Peyer's patch (tissue), 4 donors: ENCODE measurements at regions not wholly inside any gene's neighbourhood (a gene's known extent, or its start where the extent isn't known, plus 50 kb on each side); places are given as distances from the start of the nearest gene placed in this dataset.
A peak's percentile ranks its signal among the peaks of the same experiment; 100 is the strongest.
"Not testable (repeated sequence)": the region's sequence is repeated elsewhere in the genome, so short reads cannot be mapped to it uniquely, and the experiment has no call there.

ENCODE experiments used
- DNase-seq, 3 donors: peaks; one replicate each; pipeline ENCODE4 v3.0.0-alpha.2; 2017 to 2019
- H3K27ac ChIP-seq, 4 donors: fragments of 200-600 bp; sonication (generic); one replicate each; pipeline ENCODE4 v1.5.1; 2016 to 2019
- H3K27me3 ChIP-seq, 2 donors: fragments of 200-600 bp; sonication (generic); one replicate each; pipeline ENCODE4 v1.5.1; 2019
- H3K36me3 ChIP-seq, 3 donors: fragments of 200-600 bp; sonication (generic); one replicate each; pipeline ENCODE4 v1.5.1; 2016 to 2019
- H3K4me1 ChIP-seq, 4 donors: fragments of 200-600 bp; sonication (generic); one replicate each; pipeline ENCODE4 v1.5.1; 2016 to 2019
- H3K4me3 ChIP-seq, 4 donors: fragments of 200-600 bp; sonication (generic); 1 replicate in 3 of 4; 2 replicates in 1 of 4; pipeline ENCODE4 v1.5.1; 2016 to 2019; ENCODE audit warnings: mild to moderate bottlenecking in 1 of 4
- H3K9me3 ChIP-seq, 4 donors: fragments of 200-600 bp; sonication (generic); one replicate each; pipeline ENCODE4 v1.5.1; 2016 to 2019; ENCODE audit warnings: mild to moderate bottlenecking in 1 of 4

DNA sequence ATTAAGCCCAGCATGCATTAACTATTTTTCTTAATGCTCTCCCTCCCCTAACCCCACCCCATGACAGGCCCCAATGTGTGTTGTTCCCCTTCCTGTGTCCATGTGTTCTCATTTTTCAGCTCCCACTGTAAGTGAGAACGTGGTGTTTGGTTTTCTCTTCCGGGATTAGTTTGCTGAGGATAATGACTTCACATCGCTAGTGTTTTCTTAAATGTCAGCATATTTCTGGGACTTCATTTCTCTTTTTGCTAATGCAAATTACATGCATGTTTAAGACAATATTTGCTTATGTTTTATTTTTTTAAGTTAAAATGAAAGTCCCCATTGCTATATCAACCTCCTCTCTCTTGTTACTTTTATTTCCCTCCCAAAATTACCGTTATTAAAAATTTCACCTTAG lies 733.3 kb upstream of the DEFB115 start:
- H3K36me3 ChIP-seq, H3K4me1 ChIP-seq, H3K27ac ChIP-seq, H3K4me3 ChIP-seq, H3K9me3 ChIP-seq, H3K27me3 ChIP-seq, DNase-seq: not testable (repeated sequence)

DNA sequence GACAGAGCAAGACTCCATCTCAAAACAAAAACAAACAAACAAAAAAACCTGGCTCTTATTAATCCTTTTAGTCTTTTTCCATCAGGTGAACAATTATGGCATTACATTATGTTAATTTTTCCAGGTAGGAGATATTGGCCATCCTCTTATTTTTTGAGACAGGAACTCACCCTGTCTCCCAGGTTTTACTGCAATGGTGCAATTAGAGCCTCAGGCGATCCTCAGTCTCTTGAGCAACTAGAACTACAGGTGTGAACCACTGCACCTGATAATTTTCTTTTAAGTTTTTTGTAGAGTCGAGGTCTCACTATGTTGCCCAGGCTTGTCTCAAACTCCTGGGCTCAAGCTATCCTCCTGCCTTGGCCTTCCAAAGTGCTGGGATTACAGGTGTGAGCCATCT lies 732.7 kb upstream of the DEFB115 start:
- not testable (repeated sequence) for H3K36me3 ChIP-seq, H3K4me1 ChIP-seq, H3K4me3 ChIP-seq, H3K27ac ChIP-seq, DNase-seq, H3K9me3 ChIP-seq, H3K27me3 ChIP-seq

DNA sequence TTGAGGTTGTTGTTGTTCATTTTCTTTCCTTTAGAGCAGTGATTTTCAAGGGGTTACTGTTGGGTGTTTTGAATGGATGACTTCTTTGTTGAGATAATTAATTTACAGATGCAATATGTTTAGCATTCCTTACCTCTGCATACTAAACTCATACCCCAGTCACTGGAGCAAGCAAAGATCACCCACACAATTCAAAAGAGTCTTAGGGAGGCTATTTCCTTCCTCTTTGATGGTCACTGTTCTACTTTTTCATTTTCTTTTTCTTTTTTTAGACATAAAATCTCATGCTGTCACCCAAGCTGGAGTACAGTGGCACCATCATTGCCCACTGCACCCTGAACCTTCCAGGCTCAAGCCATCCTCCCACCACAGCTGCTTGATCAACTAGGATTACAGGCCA lies 723.8 kb upstream of the DEFB115 start:
- not testable (repeated sequence) for H3K4me3 ChIP-seq, H3K27ac ChIP-seq, H3K27me3 ChIP-seq, H3K36me3 ChIP-seq, DNase-seq, H3K4me1 ChIP-seq, H3K9me3 ChIP-seq

DNA sequence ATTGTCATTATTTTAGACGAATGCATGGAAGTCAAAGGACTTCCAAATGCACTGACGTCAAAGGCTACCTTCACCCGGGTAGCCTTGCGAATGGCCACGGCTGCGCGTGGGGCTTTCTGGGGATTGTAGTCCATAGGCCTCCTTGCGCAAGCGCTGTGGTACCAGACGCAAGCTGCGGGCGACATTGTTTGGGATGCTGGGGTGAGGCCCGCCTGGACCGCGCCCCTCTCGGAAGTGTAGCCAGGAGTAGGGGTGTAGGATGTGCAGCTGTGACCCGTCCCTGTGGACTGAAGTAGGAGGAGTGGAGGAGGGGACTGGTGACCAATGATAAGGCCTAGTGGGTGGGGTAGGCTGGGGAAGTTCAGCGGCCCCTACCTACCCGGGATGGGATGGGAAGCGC lies 720.0 kb upstream of the DEFB115 start:
- H3K36me3 ChIP-seq, DNase-seq, H3K4me1 ChIP-seq, H3K4me3 ChIP-seq, H3K27me3 ChIP-seq, H3K27ac ChIP-seq, H3K9me3 ChIP-seq: not testable (repeated sequence)

DNA sequence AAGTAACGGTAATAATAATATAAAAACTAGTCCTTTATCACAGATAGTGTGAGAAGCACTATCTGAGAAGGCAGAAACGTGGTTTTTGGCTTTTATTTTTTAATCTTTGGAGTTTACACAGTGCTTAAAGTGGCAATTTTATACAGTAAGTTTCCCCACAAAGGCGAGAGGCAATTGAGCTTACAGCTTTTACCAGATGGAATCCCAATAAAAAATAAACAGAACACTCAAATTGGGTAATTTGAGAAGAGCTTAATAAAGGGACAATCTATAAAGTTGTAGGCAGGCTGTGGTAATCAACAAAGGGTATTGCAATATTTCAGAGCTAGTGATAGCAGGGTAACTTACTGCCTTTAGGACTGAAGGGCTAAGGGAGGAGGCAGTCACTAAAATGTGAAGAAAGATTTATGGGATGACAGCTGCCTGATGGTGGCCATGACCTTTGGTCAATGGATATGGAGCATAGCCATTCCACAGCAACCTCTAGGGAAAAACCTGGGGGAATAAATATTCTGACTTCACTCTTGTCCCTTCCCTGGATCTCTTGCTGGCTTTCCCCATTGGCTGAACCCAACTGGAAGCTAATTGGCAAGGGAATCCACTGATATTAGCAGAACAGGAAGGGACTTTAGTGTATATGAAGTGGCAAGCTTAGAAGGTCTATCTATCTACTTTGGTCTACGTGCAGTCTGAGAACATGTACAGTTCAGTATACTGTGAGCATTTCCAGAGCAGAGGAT lies 717.0 kb upstream of the DEFB115 start:
- not testable (repeated sequence) for DNase-seq, H3K9me3 ChIP-seq, H3K27me3 ChIP-seq, H3K36me3 ChIP-seq, H3K4me1 ChIP-seq, H3K27ac ChIP-seq, H3K4me3 ChIP-seq

DNA sequence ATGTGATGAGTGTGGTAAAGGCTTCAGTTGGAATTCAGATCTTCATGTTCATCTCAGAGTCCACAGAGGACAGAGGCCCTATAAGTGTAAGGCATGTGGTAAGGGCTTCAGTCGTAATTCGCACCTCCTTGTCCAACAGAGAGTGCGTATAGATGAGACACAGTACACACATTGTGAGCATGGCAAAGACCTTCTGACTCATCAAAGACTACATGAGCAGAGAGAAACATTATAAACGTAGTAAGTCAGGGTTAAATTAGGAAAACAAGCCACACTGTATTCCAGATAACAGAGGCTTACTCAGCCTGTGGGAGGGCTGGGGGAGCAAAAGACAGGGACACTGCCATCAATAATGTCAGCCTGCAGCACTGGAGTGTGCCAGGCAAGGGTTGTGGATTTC lies 706.2 kb upstream of the DEFB115 start:
- H3K27ac ChIP-seq, H3K36me3 ChIP-seq, H3K9me3 ChIP-seq, H3K4me1 ChIP-seq, DNase-seq, H3K4me3 ChIP-seq, H3K27me3 ChIP-seq: not testable (repeated sequence)

DNA sequence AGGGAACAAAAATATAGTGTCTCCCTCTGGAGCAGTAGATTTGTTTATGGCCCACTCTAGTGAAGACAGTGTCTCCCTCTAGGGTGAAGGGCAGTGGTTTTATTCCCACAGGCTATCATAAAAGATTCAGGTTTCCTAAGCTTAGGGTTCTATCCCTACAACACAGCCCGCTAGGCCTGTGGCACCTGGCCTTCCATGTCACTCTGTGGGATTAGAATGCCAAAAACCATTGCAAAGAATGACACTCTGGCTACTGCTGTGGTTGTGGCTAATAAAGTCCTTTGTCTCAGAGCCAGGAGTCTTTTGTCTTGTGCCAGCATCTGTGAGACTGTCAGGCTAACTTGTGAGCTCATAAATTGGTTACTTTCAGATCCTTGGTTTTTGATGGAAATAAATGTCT lies 700.7 kb upstream of the DEFB115 start:
- H3K27ac ChIP-seq, H3K27me3 ChIP-seq, DNase-seq, H3K4me3 ChIP-seq, H3K36me3 ChIP-seq, H3K9me3 ChIP-seq, H3K4me1 ChIP-seq: not testable (repeated sequence)

DNA sequence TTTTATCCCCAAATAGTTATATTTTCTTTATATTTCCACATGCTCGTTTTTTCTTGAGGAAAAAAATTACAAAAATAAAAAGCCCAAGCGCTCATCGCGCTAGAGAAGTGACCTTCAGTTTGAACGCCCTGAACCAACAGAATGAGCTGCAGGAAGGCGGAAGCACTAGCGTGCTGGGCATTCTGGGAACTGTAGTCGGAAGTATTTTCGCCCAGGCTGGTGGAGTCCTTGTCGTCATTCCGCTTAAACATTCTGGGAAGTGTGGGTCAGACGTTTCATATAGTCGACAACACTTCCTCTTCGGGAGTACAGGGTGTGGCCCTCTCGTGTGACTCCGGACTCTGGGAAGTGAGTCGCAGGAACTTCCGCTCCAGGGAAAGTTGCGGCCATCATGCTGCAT lies 692.4 kb upstream of the DEFB115 start:
- not testable (repeated sequence) for H3K27ac ChIP-seq, DNase-seq, H3K36me3 ChIP-seq, H3K27me3 ChIP-seq, H3K9me3 ChIP-seq, H3K4me1 ChIP-seq, H3K4me3 ChIP-seq

DNA sequence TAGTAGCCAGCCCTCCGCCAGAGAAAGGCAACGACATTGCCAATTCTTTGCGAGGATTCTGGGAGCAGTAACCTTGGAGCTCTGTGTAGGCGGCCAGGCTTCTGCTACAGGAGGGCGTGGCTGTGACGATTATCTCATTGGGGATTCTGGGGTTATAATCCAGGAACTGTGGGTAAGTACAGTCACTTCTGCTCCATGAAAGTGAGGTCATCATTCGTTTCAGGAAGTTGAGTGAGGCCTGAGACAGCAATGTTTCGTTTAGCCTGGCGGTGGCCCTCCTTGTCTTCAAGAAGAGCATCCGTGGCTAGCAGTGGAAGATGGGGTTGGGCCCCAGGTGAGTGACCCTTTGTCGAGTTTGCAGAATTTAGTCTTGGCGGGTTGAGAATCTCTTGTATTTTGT lies 687.6 kb upstream of the DEFB115 start:
- not testable (repeated sequence) for H3K4me1 ChIP-seq, H3K36me3 ChIP-seq, DNase-seq, H3K27ac ChIP-seq, H3K27me3 ChIP-seq, H3K4me3 ChIP-seq, H3K9me3 ChIP-seq

DNA sequence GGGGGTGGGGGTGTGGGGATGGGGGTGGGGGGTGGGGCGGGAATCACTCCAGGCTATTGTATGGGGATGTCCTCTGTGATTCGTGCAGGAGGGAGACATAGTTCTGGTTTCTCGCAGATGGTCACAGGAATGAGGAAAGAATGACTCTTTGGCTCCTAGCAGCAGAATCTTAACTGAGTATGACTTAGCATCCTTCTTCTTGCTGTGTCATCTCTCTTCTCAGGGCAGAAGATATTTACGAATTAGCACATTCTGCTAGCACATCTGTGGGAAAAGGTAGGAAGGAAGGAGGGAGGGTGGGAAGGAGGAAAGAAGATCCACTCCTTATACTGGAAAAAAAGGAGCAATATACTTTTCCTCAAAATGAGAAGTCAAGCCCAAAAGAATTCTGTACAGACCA lies 686.8 kb upstream of the DEFB115 start:
- not testable (repeated sequence) for H3K27me3 ChIP-seq, H3K4me3 ChIP-seq, H3K36me3 ChIP-seq, H3K27ac ChIP-seq, H3K4me1 ChIP-seq, H3K9me3 ChIP-seq, DNase-seq

DNA sequence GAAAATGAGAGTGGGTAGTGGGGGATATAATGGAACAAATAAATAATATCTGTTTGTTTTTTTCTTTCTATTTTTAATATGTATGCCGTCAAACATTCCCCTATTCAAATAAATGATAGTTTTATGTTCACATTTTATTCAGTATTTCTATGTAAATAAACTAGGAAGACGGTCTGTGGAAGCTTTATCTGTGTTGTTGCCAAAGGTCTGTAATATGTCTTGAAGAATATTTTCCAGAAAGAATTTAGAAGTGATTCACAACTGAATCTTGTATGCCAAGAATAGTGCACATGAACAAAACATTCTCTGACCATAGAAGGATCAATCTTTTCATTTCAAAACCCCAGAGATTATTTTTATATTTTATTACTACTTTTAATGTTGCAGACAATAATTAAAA lies 683.1 kb upstream of the DEFB115 start:
- H3K36me3 ChIP-seq, H3K4me1 ChIP-seq, H3K27ac ChIP-seq, H3K9me3 ChIP-seq, H3K4me3 ChIP-seq, H3K27me3 ChIP-seq, DNase-seq: not testable (repeated sequence)

DNA sequence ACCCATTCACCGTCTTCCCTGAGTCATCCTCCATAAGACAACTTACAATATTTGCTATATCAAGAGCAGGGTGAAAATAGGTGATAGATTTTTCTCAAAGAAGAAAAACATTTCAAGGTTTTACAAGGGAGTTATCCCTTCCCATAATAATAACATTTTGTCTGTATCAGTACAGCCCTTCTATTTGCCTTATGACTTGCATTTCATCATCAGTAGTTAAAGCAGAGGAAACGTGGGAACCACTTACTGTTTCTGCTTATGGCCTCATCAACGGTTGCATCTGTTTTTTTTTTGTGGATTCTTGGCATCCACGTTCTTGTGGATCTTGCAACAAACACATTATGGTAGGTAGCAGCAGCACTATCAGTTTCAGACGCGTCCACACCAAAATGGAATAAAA lies 678.4 kb upstream of the DEFB115 start:
- not testable (repeated sequence) for H3K9me3 ChIP-seq, H3K36me3 ChIP-seq, H3K27me3 ChIP-seq, H3K4me1 ChIP-seq, DNase-seq
- H3K27ac ChIP-seq = peak overlapping the region in 1 of 4 donors; percentile 39
- H3K4me3 ChIP-seq = peak overlapping the region in 1 of 4 donors; percentile 57

DNA sequence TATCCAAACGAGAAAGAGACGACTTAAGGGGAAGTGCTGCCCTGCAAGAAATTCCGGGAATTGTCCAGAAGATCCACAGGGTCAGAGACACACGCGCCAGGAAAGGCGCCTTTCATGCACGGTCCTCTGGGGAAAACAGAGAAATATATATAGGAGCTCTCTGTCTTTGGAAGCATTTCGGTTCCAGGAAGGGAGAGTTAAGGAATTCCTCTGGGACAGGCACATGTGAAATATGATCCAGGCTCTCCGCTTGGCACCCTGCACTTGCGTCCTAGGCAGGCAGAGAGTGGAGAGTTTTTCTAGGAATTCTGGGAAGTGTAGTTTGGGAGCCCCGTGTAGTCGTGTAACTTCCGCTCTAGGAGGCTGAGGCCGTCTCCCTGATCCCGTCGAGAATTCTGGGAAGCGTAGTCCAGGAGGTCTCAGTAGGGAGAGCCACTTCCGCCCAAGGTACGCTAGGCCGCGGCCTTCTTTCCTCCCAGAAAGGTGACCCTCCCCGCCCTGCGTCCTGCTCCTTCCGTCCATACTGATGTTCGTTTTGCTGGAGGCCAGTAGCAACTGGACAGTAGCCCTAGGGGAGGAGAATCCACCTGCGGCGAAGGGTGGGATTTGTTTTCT lies 677.5 kb upstream of the DEFB115 start:
- H3K27me3 ChIP-seq, H3K4me1 ChIP-seq, H3K9me3 ChIP-seq, H3K36me3 ChIP-seq: not testable (repeated sequence)
- DNase-seq = peak in 2 of 3 donors; percentile 65 to 73
- Histone ChIP-seq H3K4me3 (peak overlapping the region in 3 of 4 donors; percentile 15 to 57 (median 27)), H3K27ac (peak overlapping the region in 1 of 4 donors; percentile 39)
